Liver (tissue), 3 donors: ENCODE measurements at regions not wholly inside any gene's neighbourhood (a gene's known extent, or its start where the extent isn't known, plus 50 kb on each side); places are given as distances from the start of the nearest gene placed in this dataset.

Experiments
- ATF3 ChIP-seq: IDR thresholded peaks from 2 replicates; pipeline ENCODE4 v1.6.1; 2016; ENCODE audit warnings: antibody characterized with exemption
- EGR1 ChIP-seq, 2 donors: IDR thresholded peaks; 2 replicates each; pipeline ENCODE4 v1.6.1; 2016 to 2018; ENCODE audit warnings: antibody characterized with exemption in 2 of 2, low read depth in 2 of 2
- GABPA ChIP-seq, 2 donors: IDR thresholded peaks in 1 of 2; conservative IDR thresholded peaks in 1 of 2; 2 replicates each; pipeline ENCODE4 v1.6.1; 2016; ENCODE audit warnings: antibody characterized with exemption in 2 of 2, mild to moderate bottlenecking in 1 of 2, moderate library complexity in 1 of 2
- HNF4A ChIP-seq, 2 donors: conservative IDR thresholded peaks; 2 replicates each; pipeline ENCODE4 v1.6.1; 2016; ENCODE audit warnings: antibody characterized with exemption in 2 of 2, mild to moderate bottlenecking in 2 of 2
- MAX ChIP-seq: IDR thresholded peaks from 2 replicates; pipeline ENCODE4 v1.6.1; 2016; ENCODE audit warnings: antibody characterized with exemption
- TAF1 ChIP-seq: conservative IDR thresholded peaks from 2 replicates; pipeline ENCODE4 v1.6.1; 2016; ENCODE audit warnings: antibody characterized with exemption, mild to moderate bottlenecking
- YY1 ChIP-seq: IDR thresholded peaks from 2 replicates; pipeline ENCODE4 v1.6.1; 2016; ENCODE audit warnings: antibody characterized with exemption, mild to moderate bottlenecking
- TF ChIP-seq, protein P1 (sequence below): fragments of 150-350 bp; IDR thresholded peaks from 2 replicates; pipeline ENCODE4 v1.5.1; 2017; ENCODE audit warnings: improper control_type of control experiment, low read depth, low read length; ENCODE audit not compliant: missing input control
- TF ChIP-seq, protein P2 (sequence below): IDR thresholded peaks from 2 replicates; pipeline ENCODE4 v1.6.1; 2016; ENCODE audit warnings: antibody characterized with exemption, mild to moderate bottlenecking
- donor health status: healthy.
- donor health status: healthy.

GRCh38 chr2:234770715-234771141, 181.1 kb upstream of the SH3BP4 start:
- TF ChIP-seq, protein P1, sequence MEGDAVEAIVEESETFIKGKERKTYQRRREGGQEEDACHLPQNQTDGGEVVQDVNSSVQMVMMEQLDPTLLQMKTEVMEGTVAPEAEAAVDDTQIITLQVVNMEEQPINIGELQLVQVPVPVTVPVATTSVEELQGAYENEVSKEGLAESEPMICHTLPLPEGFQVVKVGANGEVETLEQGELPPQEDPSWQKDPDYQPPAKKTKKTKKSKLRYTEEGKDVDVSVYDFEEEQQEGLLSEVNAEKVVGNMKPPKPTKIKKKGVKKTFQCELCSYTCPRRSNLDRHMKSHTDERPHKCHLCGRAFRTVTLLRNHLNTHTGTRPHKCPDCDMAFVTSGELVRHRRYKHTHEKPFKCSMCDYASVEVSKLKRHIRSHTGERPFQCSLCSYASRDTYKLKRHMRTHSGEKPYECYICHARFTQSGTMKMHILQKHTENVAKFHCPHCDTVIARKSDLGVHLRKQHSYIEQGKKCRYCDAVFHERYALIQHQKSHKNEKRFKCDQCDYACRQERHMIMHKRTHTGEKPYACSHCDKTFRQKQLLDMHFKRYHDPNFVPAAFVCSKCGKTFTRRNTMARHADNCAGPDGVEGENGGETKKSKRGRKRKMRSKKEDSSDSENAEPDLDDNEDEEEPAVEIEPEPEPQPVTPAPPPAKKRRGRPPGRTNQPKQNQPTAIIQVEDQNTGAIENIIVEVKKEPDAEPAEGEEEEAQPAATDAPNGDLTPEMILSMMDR = peak; percentile 19
- TF ChIP-seq ATF3 (peak; percentile 70), HNF4A (conservative IDR thresholded peaks at IDR 0.05) (peak; percentile 97), YY1 (peak; percentile 86), TAF1 (peak; percentile 46), GABPA (IDR thresholded peaks at IDR 0.05 in 1 of 2, conservative IDR thresholded peaks at IDR 0.05 in 1 of 2) (peak in 1 of 2 donors; percentile 33), EGR1 (IDR thresholded peaks at IDR 0.05; ENCODE audit: low read depth in 2 of 2) (peak; percentile 67 to 76), MAX (peak; percentile 84)
- TF ChIP-seq, protein P2, sequence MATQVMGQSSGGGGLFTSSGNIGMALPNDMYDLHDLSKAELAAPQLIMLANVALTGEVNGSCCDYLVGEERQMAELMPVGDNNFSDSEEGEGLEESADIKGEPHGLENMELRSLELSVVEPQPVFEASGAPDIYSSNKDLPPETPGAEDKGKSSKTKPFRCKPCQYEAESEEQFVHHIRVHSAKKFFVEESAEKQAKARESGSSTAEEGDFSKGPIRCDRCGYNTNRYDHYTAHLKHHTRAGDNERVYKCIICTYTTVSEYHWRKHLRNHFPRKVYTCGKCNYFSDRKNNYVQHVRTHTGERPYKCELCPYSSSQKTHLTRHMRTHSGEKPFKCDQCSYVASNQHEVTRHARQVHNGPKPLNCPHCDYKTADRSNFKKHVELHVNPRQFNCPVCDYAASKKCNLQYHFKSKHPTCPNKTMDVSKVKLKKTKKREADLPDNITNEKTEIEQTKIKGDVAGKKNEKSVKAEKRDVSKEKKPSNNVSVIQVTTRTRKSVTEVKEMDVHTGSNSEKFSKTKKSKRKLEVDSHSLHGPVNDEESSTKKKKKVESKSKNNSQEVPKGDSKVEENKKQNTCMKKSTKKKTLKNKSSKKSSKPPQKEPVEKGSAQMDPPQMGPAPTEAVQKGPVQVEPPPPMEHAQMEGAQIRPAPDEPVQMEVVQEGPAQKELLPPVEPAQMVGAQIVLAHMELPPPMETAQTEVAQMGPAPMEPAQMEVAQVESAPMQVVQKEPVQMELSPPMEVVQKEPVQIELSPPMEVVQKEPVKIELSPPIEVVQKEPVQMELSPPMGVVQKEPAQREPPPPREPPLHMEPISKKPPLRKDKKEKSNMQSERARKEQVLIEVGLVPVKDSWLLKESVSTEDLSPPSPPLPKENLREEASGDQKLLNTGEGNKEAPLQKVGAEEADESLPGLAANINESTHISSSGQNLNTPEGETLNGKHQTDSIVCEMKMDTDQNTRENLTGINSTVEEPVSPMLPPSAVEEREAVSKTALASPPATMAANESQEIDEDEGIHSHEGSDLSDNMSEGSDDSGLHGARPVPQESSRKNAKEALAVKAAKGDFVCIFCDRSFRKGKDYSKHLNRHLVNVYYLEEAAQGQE = peak; percentile 64
